Ramos (cell line): ENCODE measurements at regions not wholly inside any gene's neighbourhood (a gene's known extent, or its start where the extent isn't known, plus 50 kb on each side); places are given as distances from the start of the nearest gene placed in this dataset.
"Not testable (repeated sequence)": the region's sequence is repeated elsewhere in the genome, so short reads cannot be mapped to it uniquely, and the experiment has no call there.

Source experiments
- in situ Hi-C: fragments of 300-500 bp; cut with MboI; formaldehyde crosslinking; loops from one replicate; pipeline ENCODE4 v1.14.3; 2022; ENCODE audit warnings: low sequenced_read_pairs; ENCODE audit not compliant: unreplicated experiment

- in situ Hi-C loops: not testable (repeated sequence)
These were observed 234.0 kb upstream of the NRIP1 start for GRCh38 chr21:15298755-15299154.

GRCh38 chr21:15300131-15300530 lies 235.3 kb upstream of the NRIP1 start:
- in situ Hi-C loops: no loop called here

- in situ Hi-C loops: no loop called here
These were observed 236.2 kb upstream of the NRIP1 start for GRCh38 chr21:15301014-15301413.

GRCh38 chr21:15301736-15302135 lies 236.9 kb upstream of the NRIP1 start:
- in situ Hi-C loops: no loop called here

- in situ Hi-C loops: no loop called here
These were observed 241.5 kb upstream of the NRIP1 start for GRCh38 chr21:15306271-15306670.

GRCh38 chr21:15308333-15308732 lies 243.5 kb upstream of the NRIP1 start:
- in situ Hi-C loops: no loop called here

GRCh38 chr21:15309022-15309590 lies 244.3 kb upstream of the NRIP1 start:
- in situ Hi-C loops: no loop called here

- in situ Hi-C loops: no loop called here
These were observed 244.9 kb upstream of the NRIP1 start for GRCh38 chr21:15309721-15310120.

GRCh38 chr21:15311510-15311909 lies 246.7 kb upstream of the NRIP1 start:
- in situ Hi-C loops: no loop called here

GRCh38 chr21:15317034-15317433 lies 252.2 kb upstream of the NRIP1 start:
- in situ Hi-C loops: not testable (repeated sequence)

- in situ Hi-C loops: no loop called here
These were observed 254.9 kb upstream of the NRIP1 start for GRCh38 chr21:15319727-15320126.

GRCh38 chr21:15324542-15324941 lies 259.7 kb upstream of the NRIP1 start:
- in situ Hi-C loops: no loop called here

GRCh38 chr21:15326032-15326867 lies 261.4 kb upstream of the NRIP1 start:
- in situ Hi-C loops: no loop called here

GRCh38 chr21:15327637-15328265 lies 263.0 kb upstream of the NRIP1 start:
- in situ Hi-C loops: no loop called here

- in situ Hi-C loops: no loop called here
These were observed 264.4 kb upstream of the NRIP1 start for GRCh38 chr21:15329191-15329590.

GRCh38 chr21:15330872-15331271 lies 266.1 kb upstream of the NRIP1 start:
- in situ Hi-C loops: no loop called here

GRCh38 chr21:15332572-15332971 lies 267.8 kb upstream of the NRIP1 start:
- in situ Hi-C loops: no loop called here

GRCh38 chr21:15333136-15333710 lies 268.4 kb upstream of the NRIP1 start:
- in situ Hi-C loops: no loop called here

- in situ Hi-C loops: no loop called here
These were observed 269.2 kb upstream of the NRIP1 start for GRCh38 chr21:15333951-15334350.

GRCh38 chr21:15343066-15343465 lies 278.3 kb upstream of the NRIP1 start:
- in situ Hi-C loops: no loop called here

- in situ Hi-C loops: no loop called here
These were observed 287.2 kb upstream of the NRIP1 start for GRCh38 chr21:15352009-15352408.
